MM.1S (cell line): ENCODE measurements at regions not wholly inside any gene's neighbourhood (a gene's known extent, or its start where the extent isn't known, plus 50 kb on each side); places are given as distances from the start of the nearest gene placed in this dataset.

Experiments used
- DNase-seq: peaks from one replicate; pipeline ENCODE4 v3.0.0-alpha.2; 2015
- H2AFZ ChIP-seq: fragments of 300-600 bp; sonication (generic); 2 replicates; pipeline ENCODE4 v1.6.0; 2016; ENCODE audit warnings: antibody characterized with exemption, low read length
- H3F3A ChIP-seq: fragments of 300-600 bp; sonication (generic); 2 replicates; pipeline ENCODE4 v1.6.1; 2016; ENCODE audit warnings: mild to moderate bottlenecking, antibody characterized with exemption, low read length, moderate library complexity, mixed read lengths; ENCODE audit not compliant: insufficient read depth
- H3K27ac ChIP-seq: fragments of 300-600 bp; sonication (generic); 2 replicates; pipeline ENCODE4 v1.5.1; 2016; ENCODE audit warnings: mild to moderate bottlenecking, low read length
- H3K27me3 ChIP-seq: fragments of 300-600 bp; sonication (generic); replicated peaks from 2 replicates; pipeline ENCODE4 v1.6.0; 2016; ENCODE audit warnings: low read length; ENCODE audit not compliant: insufficient read depth
- H3K36me3 ChIP-seq: fragments of 300-600 bp; sonication (generic); replicated peaks from 2 replicates; pipeline ENCODE4 v1.6.1; 2016; ENCODE audit warnings: mild to moderate bottlenecking, low read length, mixed read lengths; ENCODE audit not compliant: insufficient read depth
- H3K4me1 ChIP-seq: fragments of 300-600 bp; sonication (generic); 2 replicates; pipeline ENCODE4 v1.6.1; 2016; ENCODE audit warnings: low read length, mixed read lengths
- H3K4me2 ChIP-seq: fragments of 300-600 bp; sonication (generic); 2 replicates; pipeline ENCODE4 v1.6.0; 2016; ENCODE audit warnings: low read depth, low read length
- H3K4me3 ChIP-seq: fragments of 300-600 bp; sonication (generic); 2 replicates; pipeline ENCODE4 v1.5.1; 2016; ENCODE audit warnings: low read length, mixed read lengths
- H3K79me2 ChIP-seq: fragments of 300-600 bp; sonication (generic); 2 replicates; pipeline ENCODE4 v1.6.1; 2016; ENCODE audit warnings: mixed run types, low read length, mixed read lengths
- H3K9ac ChIP-seq: fragments of 300-600 bp; sonication (generic); 2 replicates; pipeline ENCODE4 v1.6.1; 2016; ENCODE audit warnings: low read length, mixed read lengths
- H3K9me2 ChIP-seq: fragments of 300-600 bp; sonication (generic); replicated peaks from 2 replicates; pipeline ENCODE4 v1.6.1; 2016; ENCODE audit warnings: mild to moderate bottlenecking, low read length, mixed read lengths; ENCODE audit not compliant: insufficient read depth
- H3K9me3 ChIP-seq: fragments of 300-600 bp; sonication (generic); replicated peaks from 2 replicates; pipeline ENCODE4 v1.6.1; 2016; ENCODE audit warnings: mild to moderate bottlenecking, low read length, mixed read lengths; ENCODE audit not compliant: insufficient read depth
- H4K20me1 ChIP-seq: fragments of 300-600 bp; sonication (generic); 2 replicates; pipeline ENCODE4 v1.6.1; 2016; ENCODE audit warnings: mild to moderate bottlenecking, low read length, moderate library complexity, mixed read lengths; ENCODE audit not compliant: insufficient read depth
- EZH2 ChIP-seq: fragments of 300-600 bp; sonication (generic); optimal IDR thresholded peaks from 2 replicates; pipeline ENCODE3; 2017; ENCODE audit warnings: low read depth, mild to moderate bottlenecking, antibody characterized with exemption, low read length, mixed read lengths
- EZH2phosphoT487 ChIP-seq: fragments of 300-600 bp; sonication (generic); IDR thresholded peaks from 2 replicates; pipeline ENCODE4 v1.6.1; 2018; ENCODE audit warnings: antibody characterized with exemption, low read length
- TF ChIP-seq, protein P1 (sequence below): fragments of 300-600 bp; sonication (generic); IDR thresholded peaks from 2 replicates; pipeline ENCODE4 v1.5.1; 2016; ENCODE audit warnings: antibody characterized with exemption, low read length, mixed read lengths

- H2AFZ ChIP-seq: no peak overlapping the region
- no peak overlapping the region for H3K4me2 ChIP-seq
- no peaks in the 10 kb centered on the region for H3F3A ChIP-seq
- H3K9me3 ChIP-seq: no peaks in the 10 kb centered on the region
- no peaks in the 10 kb centered on the region for H3K27me3 ChIP-seq
- no peaks in the 10 kb centered on the region for H4K20me1 ChIP-seq
- DNase-seq: no peak
- no peaks in the 10 kb centered on the region for H3K36me3 ChIP-seq
- no peaks in the 10 kb centered on the region for H3K79me2 ChIP-seq
- no peak overlapping the region for H3K27ac ChIP-seq
- no peaks in the 10 kb centered on the region for H3K4me1 ChIP-seq
- no peak overlapping the region for H3K9ac ChIP-seq
- no peak overlapping the region for H3K4me3 ChIP-seq
- no peak for TF ChIP-seq EZH2phosphoT487
- no peak for TF ChIP-seq EZH2
- TF ChIP-seq, protein P1, sequence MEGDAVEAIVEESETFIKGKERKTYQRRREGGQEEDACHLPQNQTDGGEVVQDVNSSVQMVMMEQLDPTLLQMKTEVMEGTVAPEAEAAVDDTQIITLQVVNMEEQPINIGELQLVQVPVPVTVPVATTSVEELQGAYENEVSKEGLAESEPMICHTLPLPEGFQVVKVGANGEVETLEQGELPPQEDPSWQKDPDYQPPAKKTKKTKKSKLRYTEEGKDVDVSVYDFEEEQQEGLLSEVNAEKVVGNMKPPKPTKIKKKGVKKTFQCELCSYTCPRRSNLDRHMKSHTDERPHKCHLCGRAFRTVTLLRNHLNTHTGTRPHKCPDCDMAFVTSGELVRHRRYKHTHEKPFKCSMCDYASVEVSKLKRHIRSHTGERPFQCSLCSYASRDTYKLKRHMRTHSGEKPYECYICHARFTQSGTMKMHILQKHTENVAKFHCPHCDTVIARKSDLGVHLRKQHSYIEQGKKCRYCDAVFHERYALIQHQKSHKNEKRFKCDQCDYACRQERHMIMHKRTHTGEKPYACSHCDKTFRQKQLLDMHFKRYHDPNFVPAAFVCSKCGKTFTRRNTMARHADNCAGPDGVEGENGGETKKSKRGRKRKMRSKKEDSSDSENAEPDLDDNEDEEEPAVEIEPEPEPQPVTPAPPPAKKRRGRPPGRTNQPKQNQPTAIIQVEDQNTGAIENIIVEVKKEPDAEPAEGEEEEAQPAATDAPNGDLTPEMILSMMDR: no peak
- no peaks in the 10 kb centered on the region for H3K9me2 ChIP-seq
These were observed 107.8 kb upstream of the NAMPT start for GRCh38 chr7:106392590-106392989.

DNA sequence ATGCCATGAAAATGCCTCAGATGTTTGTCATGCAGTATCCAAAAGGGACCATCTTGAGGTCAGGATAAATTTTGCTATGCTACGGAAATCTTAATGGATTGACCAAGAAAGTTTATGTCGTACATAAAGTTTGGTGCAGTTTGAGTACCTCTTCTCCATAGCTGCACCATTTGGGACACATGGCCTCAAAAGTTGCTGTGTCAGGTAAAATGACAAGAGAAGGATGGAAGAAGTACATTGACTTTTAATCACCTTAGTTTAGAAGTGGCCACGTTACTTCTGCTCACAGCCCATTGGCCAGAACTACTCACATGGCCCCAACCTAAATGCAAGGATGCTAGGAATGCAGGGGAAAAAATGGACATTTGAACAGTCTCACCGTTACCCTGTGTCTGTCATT lies 107.4 kb upstream of the NAMPT start:
- no peaks in the 10 kb centered on the region for H3K9me3 ChIP-seq
- H3K27me3 ChIP-seq: no peaks in the 10 kb centered on the region
- H3K4me3 ChIP-seq: no peak overlapping the region
- no peak overlapping the region for H3K4me2 ChIP-seq
- H3K79me2 ChIP-seq: no peaks in the 10 kb centered on the region
- H3K4me1 ChIP-seq: no peaks in the 10 kb centered on the region
- H3K36me3 ChIP-seq: no peaks in the 10 kb centered on the region
- H3F3A ChIP-seq: no peaks in the 10 kb centered on the region
- no peak overlapping the region for H3K9ac ChIP-seq
- H4K20me1 ChIP-seq: no peaks in the 10 kb centered on the region
- no peaks in the 10 kb centered on the region for H3K9me2 ChIP-seq
- no peak for TF ChIP-seq EZH2
- TF ChIP-seq, protein P1: no peak
- no peak for TF ChIP-seq EZH2phosphoT487
- H2AFZ ChIP-seq: no peak overlapping the region
- DNase-seq: no peak
- H3K27ac ChIP-seq: no peak overlapping the region

DNA sequence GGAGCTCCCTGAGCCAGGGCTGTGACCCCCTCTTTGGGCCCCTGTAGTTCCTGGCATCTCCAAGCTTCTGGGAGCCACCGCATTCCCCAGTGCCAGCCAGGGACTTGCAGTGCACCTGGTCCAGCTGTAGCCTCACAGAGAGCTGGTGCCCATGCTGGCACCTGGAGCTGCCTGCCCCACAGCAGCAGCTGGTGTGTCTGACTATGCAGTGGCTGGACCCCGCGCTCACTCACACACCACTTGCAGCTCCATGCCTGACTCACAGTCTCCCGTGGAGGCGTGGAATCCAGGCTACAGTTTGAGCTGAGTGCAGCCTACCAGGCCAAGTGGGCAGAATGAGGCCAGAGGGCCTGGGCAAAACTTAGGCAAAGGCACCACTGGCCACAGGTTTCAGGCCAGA lies 102.2 kb upstream of the NAMPT start:
- Histone ChIP-seq H3F3A (no peaks in the 10 kb centered on the region), H4K20me1 (no peaks in the 10 kb centered on the region), H3K9me2 (no peaks in the 10 kb centered on the region), H3K9me3 (no peaks in the 10 kb centered on the region), H3K27me3 (no peaks in the 10 kb centered on the region), H3K27ac (no peak overlapping the region), H3K36me3 (no peaks in the 10 kb centered on the region), H3K4me2 (no peak overlapping the region), H3K4me1 (no peaks in the 10 kb centered on the region), H3K9ac (no peak overlapping the region), H3K79me2 (no peaks in the 10 kb centered on the region), H3K4me3 (no peak overlapping the region), H2AFZ (no peak overlapping the region)
- TF ChIP-seq, protein P1: no peak
- TF ChIP-seq EZH2phosphoT487 (no peak), EZH2 (no peak)
- DNase-seq: no peak
